Suppressor macrophage (primary cell): ENCODE measurements at regions not wholly inside any gene's neighbourhood (a gene's known extent, or its start where the extent isn't known, plus 50 kb on each side); places are given as distances from the start of the nearest gene placed in this dataset.

ENCODE experiments used
- DNase-seq, 4 experiments: peaks; one replicate each; pipeline ENCODE4 v3.0.0-alpha.2; 2020 to 2022

GRCh38 chr6:19472153-19472552 lies 365.0 kb upstream of the ID4 start:
- no peak for DNase-seq

GRCh38 chr6:19472850-19473249 lies 364.3 kb upstream of the ID4 start:
- DNase-seq, result no peak

DNA sequence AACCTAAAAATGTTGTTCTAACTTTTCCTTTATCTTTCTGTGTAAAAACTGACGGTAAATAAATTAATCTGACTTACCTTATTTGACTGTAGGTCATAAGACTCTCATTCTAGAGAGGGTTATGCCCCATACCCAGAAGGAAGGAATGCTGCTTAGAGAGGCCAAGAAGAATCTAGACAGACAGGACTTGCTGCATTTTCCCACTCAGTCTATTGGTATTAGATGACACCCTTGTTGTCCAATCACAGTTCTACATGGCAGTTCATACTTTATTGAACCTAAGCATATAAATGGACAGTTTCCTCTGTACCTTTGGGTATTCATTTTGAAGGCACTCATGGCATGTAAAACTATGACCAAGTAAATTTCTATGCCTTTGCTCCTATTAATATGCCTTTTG lies 359.6 kb upstream of the ID4 start:
- no peak for DNase-seq

DNA sequence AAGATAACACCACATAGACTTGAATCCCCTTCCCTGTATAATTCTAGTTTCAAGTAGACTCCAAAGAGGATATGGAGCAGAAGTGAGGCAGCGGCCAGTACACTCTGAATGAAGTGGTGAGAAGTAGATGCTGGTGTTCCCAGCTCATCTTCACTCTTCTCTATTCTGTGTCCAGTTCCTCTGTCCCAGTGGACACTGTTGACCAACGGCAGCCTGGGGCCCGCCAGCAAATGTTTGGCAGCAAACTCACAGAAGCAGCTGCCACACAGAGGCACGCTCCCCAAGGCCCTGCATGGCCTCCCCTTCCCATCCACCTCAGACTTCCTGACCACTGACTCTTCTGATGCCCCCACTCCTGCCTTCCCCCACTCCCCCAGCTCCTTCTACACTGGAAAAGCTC lies 358.9 kb upstream of the ID4 start:
- DNase-seq, result no peak

DNA sequence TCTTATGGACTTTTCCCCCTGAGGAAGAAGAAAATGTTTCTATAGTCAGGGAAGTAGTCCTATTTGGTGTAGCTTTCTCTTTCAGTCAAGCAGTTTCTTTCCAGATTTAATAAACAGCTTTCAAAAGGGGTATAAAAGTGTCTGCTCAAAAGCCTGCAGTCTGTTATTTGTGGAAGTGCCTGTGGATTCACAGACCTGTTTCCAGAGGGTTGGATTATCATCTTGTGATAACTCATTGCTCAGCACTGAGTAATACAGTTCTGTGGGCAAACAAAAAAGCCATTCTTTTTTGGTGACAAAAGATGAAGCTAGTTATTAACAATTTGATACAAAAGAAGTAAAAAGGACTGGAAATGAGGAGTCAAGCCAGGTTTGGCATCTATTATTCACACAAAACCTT lies 358.2 kb upstream of the ID4 start:
- DNase-seq, result no peak

DNA sequence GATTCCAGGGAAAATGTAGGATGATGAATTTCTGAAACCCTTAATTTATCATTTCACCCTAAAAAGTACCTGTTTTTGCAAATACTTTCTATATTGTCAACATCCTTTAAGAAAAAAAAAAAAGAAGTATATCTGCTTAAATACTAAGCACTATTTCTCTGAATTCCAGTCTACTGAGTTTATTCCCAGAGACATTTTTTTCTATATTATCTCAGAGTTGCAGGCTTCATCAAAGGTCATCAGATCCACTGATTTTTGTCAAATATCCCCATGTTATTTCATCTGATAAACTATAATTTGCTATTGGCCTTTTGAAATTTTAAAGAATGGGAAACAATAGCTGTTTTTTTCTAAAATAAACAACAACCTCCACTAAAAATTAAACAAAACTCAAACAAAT lies 357.6 kb upstream of the ID4 start:
- DNase-seq, result no peak

GRCh38 chr6:19492636-19493405 lies 344.3 kb upstream of the ID4 start:
- no peak for DNase-seq

GRCh38 chr6:19501737-19502245 lies 335.4 kb upstream of the ID4 start:
- no peak for DNase-seq

- no peak for DNase-seq
These were observed 334.9 kb upstream of the ID4 start for GRCh38 chr6:19502301-19502700.

DNA sequence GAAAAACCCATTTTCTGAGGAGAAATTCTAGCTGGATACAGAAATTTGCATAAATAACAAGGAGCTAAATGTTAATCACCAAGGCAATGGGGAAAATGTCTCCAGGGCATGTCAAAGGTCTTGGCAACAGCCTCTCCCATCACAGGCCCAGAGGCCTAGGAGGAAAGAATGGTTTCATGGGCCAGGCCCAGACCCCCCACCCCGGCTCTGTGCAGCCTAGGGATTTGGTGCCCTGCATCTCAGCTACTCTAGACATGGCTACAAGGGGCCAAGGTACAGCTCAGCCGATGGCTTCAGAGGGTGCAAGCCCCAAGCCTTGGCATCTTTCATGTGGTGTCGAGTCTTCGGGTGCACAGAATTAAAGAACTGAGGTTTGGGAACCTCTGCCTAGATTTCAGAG lies 321.2 kb upstream of the ID4 start:
- DNase-seq, result no peak

GRCh38 chr6:19519941-19520340 lies 317.2 kb upstream of the ID4 start:
- DNase-seq, result no peak

DNA sequence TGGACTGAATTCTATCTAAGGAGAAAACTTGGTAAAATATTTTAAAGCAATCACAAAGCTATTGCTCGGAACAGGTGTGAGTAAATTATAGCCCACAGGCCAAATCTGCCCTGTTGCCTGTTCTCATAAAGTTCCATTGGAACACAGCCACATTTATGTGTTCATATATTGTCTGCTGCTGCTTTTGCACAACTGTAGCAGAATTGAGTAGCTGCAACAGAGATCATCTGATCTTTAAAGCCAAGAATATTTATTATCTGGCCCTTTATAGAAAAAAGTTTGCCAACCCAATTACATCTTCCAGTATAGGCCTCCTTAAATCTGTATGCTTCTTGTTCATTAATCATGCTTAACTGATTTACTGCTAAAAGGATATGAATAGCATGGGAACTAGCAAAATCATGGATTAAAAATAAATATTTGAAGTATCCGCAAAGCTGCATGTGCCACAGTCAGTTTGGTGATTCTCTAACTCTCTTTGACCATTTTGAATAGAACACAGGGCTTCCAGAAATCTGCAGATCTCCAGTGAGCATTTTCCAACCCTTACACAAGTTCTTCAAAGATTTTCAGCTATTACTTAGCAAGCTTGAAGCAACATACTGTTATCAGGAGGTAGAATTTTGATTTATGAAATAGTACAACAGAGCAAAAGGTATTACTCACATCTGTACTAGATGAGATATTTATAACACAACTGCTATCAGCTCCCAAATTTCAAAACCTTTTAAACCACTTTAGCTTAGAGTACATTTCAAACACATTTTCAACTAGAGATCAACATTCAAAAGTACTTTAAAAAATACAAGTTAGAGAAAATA lies 312.6 kb upstream of the ID4 start:
- DNase-seq, result no peak

DNA sequence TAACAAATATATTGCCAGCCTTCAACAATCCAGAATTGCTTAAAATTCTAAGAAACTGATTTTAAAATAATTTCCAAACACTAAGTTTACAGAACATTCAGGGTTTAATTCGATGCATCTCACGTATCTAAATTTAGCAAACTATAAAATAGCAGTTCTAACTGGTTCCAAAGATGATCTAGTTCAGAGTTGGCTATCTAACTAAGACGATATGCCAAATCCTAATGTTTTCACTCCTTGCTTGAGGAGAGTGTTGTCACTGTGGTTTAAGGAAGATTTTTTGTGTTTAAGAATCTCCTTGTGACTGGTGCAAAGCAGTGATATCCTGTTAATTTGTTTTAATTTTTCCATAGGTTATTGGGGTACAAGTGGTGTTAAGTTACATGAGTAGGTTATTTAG lies 311.5 kb upstream of the ID4 start:
- no peak for DNase-seq

DNA sequence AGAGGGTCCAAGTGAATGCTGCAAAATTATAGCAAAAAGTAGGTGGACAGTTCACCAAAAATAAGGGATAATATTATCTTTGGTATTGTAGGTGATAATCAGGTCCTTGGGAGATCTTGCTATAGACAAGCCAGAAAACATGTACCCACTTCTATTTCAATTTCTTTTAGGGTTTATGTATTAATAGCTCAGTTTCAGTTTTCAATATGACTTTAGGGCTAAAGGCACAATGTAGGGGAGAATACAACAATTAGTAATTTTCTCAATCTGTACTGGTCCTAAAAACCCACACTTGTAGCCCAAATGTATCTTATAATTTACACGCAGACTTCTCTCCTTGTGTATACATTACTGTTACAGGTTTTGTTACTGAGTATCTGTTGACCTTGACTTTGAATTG lies 307.0 kb upstream of the ID4 start:
- DNase-seq, result no peak

DNA sequence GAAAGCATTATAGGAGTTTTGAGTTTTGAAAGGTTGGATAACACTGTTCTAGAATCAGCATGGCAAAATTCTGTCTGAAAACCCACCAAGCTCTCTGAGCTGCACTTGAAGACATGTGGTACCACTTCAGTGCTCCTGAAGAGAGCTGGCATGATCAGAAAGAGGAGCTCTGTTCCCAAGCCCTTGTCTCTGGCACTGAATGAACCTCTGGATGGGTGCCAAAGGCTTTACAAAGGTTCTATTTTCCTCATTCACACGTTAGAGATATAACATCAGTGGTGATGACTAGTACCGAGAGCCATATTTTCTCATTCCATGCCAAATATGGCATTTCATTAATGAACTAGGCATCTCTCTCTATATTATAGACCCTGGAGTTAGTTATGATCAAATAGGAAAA lies 301.8 kb upstream of the ID4 start:
- DNase-seq, result no peak

DNA sequence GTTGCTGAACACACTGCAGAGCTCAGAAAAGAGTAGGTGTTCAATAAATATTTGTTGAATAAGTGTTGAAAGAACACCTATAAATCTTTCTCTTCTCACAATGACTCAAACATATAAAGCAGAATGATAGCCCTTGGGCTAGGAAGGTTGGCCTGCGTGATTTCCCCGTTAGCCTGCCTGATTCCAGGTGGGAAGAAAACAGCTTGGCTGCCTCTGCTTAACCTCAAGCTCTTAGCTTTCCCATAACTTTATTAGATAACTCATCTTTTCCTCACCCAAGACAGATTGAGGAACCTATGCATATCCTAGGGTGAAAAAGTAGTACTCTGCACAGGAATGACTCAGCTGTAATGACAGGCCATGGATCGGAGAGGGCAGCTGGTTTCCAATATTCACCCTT lies 300.3 kb upstream of the ID4 start:
- DNase-seq, result no peak

GRCh38 chr6:19538096-19538495 lies 299.1 kb upstream of the ID4 start:
- DNase-seq, result no peak

DNA sequence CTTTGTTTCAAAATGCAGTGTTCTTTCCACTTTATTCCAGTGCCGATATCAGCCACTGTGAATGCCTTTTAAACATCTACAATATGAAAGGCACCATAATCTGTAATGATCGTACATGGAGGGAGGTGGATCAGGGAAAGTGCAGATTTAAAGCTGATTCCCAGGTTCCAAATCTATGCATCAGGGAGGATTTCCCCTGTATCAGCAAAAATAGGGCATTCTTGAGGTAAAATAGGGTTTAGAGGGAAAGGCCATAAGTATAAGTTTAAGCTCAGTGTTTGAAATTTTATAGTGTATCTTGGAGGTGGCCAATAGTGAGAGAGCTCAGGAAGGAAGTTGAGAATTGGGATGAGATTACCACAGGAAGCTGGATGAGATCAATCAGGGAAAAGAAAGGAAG lies 289.7 kb upstream of the ID4 start:
- no peak for DNase-seq

DNA sequence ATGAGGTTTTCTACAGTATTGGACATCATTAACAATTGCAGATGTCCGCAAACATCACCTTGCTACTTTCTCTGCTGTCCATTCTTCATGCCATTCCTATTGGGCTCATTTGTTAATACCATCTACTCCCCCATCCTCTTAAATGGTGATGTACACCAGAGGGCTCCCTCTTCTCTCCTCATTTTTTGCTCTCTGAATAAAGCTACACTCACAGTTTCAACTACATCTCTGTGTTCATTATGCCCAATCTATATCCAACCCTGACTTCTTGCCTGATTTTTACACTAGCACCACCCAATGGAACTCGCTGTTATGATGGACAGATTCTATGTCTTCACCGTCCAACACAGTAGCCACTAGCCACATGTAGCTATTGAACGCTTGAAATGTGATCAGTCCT lies 288.1 kb upstream of the ID4 start:
- DNase-seq, result no peak

GRCh38 chr6:19550380-19550779 lies 286.8 kb upstream of the ID4 start:
- DNase-seq, result no peak

- no peak for DNase-seq
These were observed 285.6 kb upstream of the ID4 start for GRCh38 chr6:19551611-19552010.

DNA sequence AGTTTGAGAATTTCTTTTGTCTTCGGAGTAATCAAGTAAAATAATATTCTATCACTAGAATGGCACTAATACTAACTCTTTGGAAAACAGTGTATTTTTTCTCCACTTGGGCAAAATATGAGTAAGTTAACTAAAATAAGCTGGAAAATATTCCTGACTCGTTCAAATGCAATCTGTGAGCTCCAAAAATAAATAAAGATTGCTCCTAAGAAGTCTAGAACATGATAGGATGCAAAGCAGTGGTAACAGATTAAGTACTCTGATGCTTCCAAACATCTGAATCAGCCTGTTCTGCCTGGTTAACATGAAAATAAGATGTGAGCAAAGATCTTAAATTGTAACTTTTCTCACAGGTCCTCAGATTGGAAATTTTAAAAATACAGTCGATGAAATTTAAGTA lies 285.1 kb upstream of the ID4 start:
- no peak for DNase-seq

DNA sequence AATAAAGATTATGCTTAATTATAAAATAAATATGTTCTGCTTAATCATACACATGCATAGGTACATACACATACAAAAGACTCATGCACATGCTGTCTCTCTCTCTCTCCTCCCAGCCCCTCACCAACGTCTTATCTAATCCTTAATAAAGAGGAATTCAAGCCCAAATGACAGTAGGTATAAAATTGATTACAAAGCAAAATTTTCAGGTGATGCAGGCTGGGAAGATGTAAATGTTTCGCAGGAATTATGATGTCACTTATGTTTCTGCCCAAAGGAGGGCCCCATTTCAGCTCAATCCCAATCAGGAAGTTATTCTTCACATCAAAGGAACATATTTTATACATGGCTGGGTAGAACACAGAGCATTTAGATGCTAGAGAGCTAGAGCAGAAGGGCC lies 284.6 kb upstream of the ID4 start:
- DNase-seq, result no peak
